ENCODE measurements at regions not wholly inside any gene's neighbourhood (a gene's known extent, or its start where the extent isn't known, plus 50 kb on each side); places are given as distances from the start of the nearest gene placed in this dataset.

DNA sequence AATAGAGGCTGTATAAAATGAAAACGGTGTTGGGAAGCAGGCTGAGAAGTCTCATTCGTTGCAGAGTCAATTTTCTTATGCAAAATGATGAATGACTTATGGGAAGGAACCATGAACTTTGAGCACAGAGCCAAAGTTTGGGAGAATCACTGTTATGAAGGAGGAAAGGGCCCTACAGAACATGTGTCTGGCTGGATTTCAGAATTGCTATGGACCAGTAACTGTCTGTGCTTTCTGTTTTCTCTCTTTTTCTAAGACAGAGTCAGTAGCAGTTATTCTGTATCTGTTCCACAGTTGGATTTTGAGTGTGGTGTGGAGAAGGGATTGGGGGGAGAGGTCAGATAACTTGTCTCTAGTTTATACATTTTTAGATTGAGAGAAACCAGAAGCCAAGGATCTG lies 265.0 kb upstream of the HS3ST1 start:
- TF ChIP-seq POLR2AphosphoS5 (IDR thresholded peaks at IDR 0.05; ENCODE audit: low read depth, low read length) (no peak), FOXP2 (optimal IDR thresholded peaks at IDR 0.05; ENCODE audit: borderline replicate concordance, extremely low read depth, extremely low read length, insufficient read depth) (no peak), TAF1 (IDR thresholded peaks at IDR 0.05; ENCODE audit: borderline replicate concordance, insufficient read depth, low read length) (no peak), SIN3A (IDR thresholded peaks at IDR 0.05; ENCODE audit: borderline replicate concordance, insufficient read depth, low read length) (no peak)
- TF ChIP-seq, protein P1, sequence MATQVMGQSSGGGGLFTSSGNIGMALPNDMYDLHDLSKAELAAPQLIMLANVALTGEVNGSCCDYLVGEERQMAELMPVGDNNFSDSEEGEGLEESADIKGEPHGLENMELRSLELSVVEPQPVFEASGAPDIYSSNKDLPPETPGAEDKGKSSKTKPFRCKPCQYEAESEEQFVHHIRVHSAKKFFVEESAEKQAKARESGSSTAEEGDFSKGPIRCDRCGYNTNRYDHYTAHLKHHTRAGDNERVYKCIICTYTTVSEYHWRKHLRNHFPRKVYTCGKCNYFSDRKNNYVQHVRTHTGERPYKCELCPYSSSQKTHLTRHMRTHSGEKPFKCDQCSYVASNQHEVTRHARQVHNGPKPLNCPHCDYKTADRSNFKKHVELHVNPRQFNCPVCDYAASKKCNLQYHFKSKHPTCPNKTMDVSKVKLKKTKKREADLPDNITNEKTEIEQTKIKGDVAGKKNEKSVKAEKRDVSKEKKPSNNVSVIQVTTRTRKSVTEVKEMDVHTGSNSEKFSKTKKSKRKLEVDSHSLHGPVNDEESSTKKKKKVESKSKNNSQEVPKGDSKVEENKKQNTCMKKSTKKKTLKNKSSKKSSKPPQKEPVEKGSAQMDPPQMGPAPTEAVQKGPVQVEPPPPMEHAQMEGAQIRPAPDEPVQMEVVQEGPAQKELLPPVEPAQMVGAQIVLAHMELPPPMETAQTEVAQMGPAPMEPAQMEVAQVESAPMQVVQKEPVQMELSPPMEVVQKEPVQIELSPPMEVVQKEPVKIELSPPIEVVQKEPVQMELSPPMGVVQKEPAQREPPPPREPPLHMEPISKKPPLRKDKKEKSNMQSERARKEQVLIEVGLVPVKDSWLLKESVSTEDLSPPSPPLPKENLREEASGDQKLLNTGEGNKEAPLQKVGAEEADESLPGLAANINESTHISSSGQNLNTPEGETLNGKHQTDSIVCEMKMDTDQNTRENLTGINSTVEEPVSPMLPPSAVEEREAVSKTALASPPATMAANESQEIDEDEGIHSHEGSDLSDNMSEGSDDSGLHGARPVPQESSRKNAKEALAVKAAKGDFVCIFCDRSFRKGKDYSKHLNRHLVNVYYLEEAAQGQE (IDR thresholded peaks at IDR 0.05; ENCODE audit: insufficient read depth in 1 of 2, low read depth in 2 of 2, low read length in 2 of 2) = no peak

DNA sequence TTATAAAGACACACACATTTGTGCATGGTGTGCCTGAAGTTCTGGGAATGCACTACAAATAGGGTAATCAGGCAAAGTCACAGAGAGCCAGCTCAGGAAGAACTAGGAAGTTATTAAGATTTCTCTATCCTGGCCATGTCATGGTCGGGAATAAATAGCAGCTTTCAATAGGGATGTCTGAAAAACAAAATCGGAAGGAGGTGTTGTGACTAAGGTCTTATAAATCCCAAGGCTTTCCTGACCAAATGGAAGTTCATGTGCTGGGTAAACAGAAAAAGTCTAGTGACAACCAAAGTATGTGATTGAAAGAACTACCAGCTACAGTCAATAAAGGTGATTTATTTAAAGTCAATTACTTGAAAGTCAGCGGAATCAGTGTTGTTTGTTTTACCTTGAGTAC lies 262.5 kb upstream of the HS3ST1 start:
- no peak for TF ChIP-seq FOXP2 (optimal IDR thresholded peaks at IDR 0.05; ENCODE audit: borderline replicate concordance, extremely low read depth, extremely low read length, insufficient read depth)
- no peak for TF ChIP-seq SIN3A (IDR thresholded peaks at IDR 0.05; ENCODE audit: borderline replicate concordance, insufficient read depth, low read length)
- TF ChIP-seq, protein P1 (IDR thresholded peaks at IDR 0.05; ENCODE audit: insufficient read depth in 1 of 2, low read depth in 2 of 2, low read length in 2 of 2) = no peak
- TF ChIP-seq POLR2AphosphoS5 (IDR thresholded peaks at IDR 0.05; ENCODE audit: low read depth, low read length) = no peak
- TF ChIP-seq TAF1 (IDR thresholded peaks at IDR 0.05; ENCODE audit: borderline replicate concordance, insufficient read depth, low read length) = no peak

DNA sequence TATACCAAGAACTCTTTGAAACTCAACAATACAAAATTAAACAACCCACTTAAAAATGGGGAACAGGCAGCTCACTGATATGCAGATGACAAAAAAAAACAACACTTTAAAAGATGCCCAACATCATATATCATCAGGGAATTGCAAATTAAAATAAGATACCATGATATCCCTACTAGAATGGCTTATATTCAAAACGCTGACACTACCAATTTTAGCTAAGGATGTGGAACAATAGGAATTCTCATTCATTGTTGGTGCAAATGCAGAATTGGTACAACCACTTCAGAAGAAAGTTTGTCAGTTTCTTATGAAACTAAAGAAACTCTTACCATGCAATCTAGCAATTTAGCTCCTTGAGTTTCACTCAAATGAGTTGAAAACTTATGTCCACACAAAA lies 259.0 kb upstream of the HS3ST1 start:
- TF ChIP-seq FOXP2 (optimal IDR thresholded peaks at IDR 0.05; ENCODE audit: borderline replicate concordance, extremely low read depth, extremely low read length, insufficient read depth) (no peak), TAF1 (IDR thresholded peaks at IDR 0.05; ENCODE audit: borderline replicate concordance, insufficient read depth, low read length) (no peak), SIN3A (IDR thresholded peaks at IDR 0.05; ENCODE audit: borderline replicate concordance, insufficient read depth, low read length) (no peak), POLR2AphosphoS5 (IDR thresholded peaks at IDR 0.05; ENCODE audit: low read depth, low read length) (no peak)
- TF ChIP-seq, protein P1 (IDR thresholded peaks at IDR 0.05; ENCODE audit: insufficient read depth in 1 of 2, low read depth in 2 of 2, low read length in 2 of 2) = no peak

DNA sequence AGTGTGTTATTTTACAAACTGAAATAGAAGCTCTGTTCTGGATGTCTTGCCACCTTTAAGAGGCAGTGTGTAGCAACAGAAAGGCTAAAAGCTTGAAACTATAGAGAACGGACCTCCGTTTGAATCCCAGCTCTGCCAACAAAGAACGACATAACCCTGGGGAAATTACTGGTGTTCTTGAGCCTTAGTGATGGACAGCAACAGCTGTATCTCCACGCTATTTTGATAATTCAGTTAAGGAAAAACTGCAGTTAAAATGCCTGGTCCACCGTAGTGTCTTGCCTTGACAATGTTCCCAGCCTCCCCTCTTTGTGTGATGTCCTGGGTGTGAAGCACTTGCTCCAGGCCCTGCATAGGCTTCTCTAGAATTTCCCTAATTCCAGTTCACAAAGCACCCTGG lies 256.8 kb upstream of the HS3ST1 start:
- TF ChIP-seq TAF1 (IDR thresholded peaks at IDR 0.05; ENCODE audit: borderline replicate concordance, insufficient read depth, low read length) = no peak
- TF ChIP-seq SIN3A (IDR thresholded peaks at IDR 0.05; ENCODE audit: borderline replicate concordance, insufficient read depth, low read length) = no peak
- TF ChIP-seq POLR2AphosphoS5 (IDR thresholded peaks at IDR 0.05; ENCODE audit: low read depth, low read length) = no peak
- TF ChIP-seq, protein P1 (IDR thresholded peaks at IDR 0.05; ENCODE audit: insufficient read depth in 1 of 2, low read depth in 2 of 2, low read length in 2 of 2) = no peak
- no peak for TF ChIP-seq FOXP2 (optimal IDR thresholded peaks at IDR 0.05; ENCODE audit: borderline replicate concordance, extremely low read depth, extremely low read length, insufficient read depth)
